Smooth muscle cell (in vitro differentiated cells): ENCODE measurements at regions not wholly inside any gene's neighbourhood (a gene's known extent, or its start where the extent isn't known, plus 50 kb on each side); places are given as distances from the start of the nearest gene placed in this dataset.

Experiments
- DNase-seq: peaks from one replicate; lab custom pipeline; 2025; ENCODE audit not compliant: unreplicated experiment; lab: John Stamatoyannopoulos, UW
- H2AFZ ChIP-seq: fragments of 200-600 bp; sonication (generic); 2 replicates; pipeline ENCODE4 v1.6.0; 2016; ENCODE audit warnings: antibody characterized with exemption, low read depth, mild to moderate bottlenecking
- H3F3A ChIP-seq: fragments of 200-600 bp; sonication (generic); 2 replicates; pipeline ENCODE4 v1.6.0; 2017; ENCODE audit warnings: antibody characterized with exemption, low read depth
- H3K27ac ChIP-seq: fragments of 200-600 bp; sonication (generic); 2 replicates; pipeline ENCODE4 v1.5.1; 2016; ENCODE audit warnings: low read depth, mild to moderate bottlenecking
- H3K27me3 ChIP-seq: fragments of 200-600 bp; sonication (generic); 2 replicates; pipeline ENCODE4 v1.6.1; 2016; ENCODE audit warnings: low read depth, mild to moderate bottlenecking
- H3K36me3 ChIP-seq: fragments of 200-600 bp; sonication (generic); 2 replicates; pipeline ENCODE4 v1.5.1; 2016; ENCODE audit warnings: low read depth
- H3K4me1 ChIP-seq: fragments of 200-600 bp; sonication (generic); 2 replicates; pipeline ENCODE4 v1.5.1; 2016; ENCODE audit warnings: low read depth
- H3K4me2 ChIP-seq: fragments of 200-600 bp; sonication (generic); 2 replicates; pipeline ENCODE4 v1.6.0; 2016; ENCODE audit warnings: mild to moderate bottlenecking
- H3K4me3 ChIP-seq: fragments of 200-600 bp; sonication (generic); 2 replicates; pipeline ENCODE4 v1.5.1; 2016; ENCODE audit warnings: mild to moderate bottlenecking
- H3K79me2 ChIP-seq: fragments of 200-600 bp; sonication (generic); 2 replicates; pipeline ENCODE4 v1.6.0; 2016; ENCODE audit warnings: low read depth, mild to moderate bottlenecking
- H3K9ac ChIP-seq: fragments of 200-600 bp; sonication (generic); 2 replicates; pipeline ENCODE4 v1.6.0; 2016; ENCODE audit warnings: low read depth
- H3K9me3 ChIP-seq: fragments of 200-600 bp; sonication (generic); replicated peaks from 2 replicates; pipeline ENCODE4 v1.5.1; 2016; ENCODE audit warnings: low read depth
- H4K20me1 ChIP-seq: fragments of 200-600 bp; sonication (generic); 2 replicates; pipeline ENCODE4 v1.6.0; 2016; ENCODE audit warnings: low read depth
- CTCF ChIP-seq: fragments of 200-600 bp; sonication (generic); IDR thresholded peaks from 2 replicates; pipeline ENCODE4 v1.5.1; 2017; ENCODE audit warnings: borderline replicate concordance, mild to moderate bottlenecking, antibody characterized with exemption; ENCODE audit not compliant: insufficient read depth, poor library complexity, severe bottlenecking
- WGBS: methylation state at CpG from one replicate; pipeline ENCODE4 v1.1.7; 2016; ENCODE audit warnings: low lambda C conversion rate; 5-methylcytosine and 5-hydroxymethylcytosine counted together

- WGBS, result 45% methylated on average over 5 of the region's 5 CpGs
- H2AFZ ChIP-seq, result no peak overlapping the region
- H3K9me3 ChIP-seq, result no peaks in the 10 kb centered on the region
- H3K4me2 ChIP-seq, result peak overlapping the region; percentile 62
- no peaks in the 10 kb centered on the region for H3K27me3 ChIP-seq
- no peaks in the 10 kb centered on the region for H3K79me2 ChIP-seq
- H3K4me1 ChIP-seq, result no peaks in the 10 kb centered on the region
- TF ChIP-seq CTCF, result no peak
- no peak overlapping the region for H3K4me3 ChIP-seq
- DNase-seq, result no peak
- H3K9ac ChIP-seq, result no peak overlapping the region
- no peaks in the 10 kb centered on the region for H3K36me3 ChIP-seq
- no peaks in the 10 kb centered on the region for H4K20me1 ChIP-seq
- H3K27ac ChIP-seq, result peak overlapping the region; percentile 39
- H3F3A ChIP-seq, result peaks cover 8% of the 10 kb centered on the region
Observed at GRCh38 chr12:61757831-61758505, 502.2 kb upstream of the USP15 start.

- H3K27ac ChIP-seq, result peak overlapping the region; percentile 39
Observed at GRCh38 chr12:61758661-61759060, 501.5 kb upstream of the USP15 start.

GRCh38 chr12:61765926-61766325 is 494.3 kb upstream of the USP15 start:
- Histone ChIP-seq H3K4me3 (no peak overlapping the region), H4K20me1 (no peaks in the 10 kb centered on the region), H3K27ac (no peak overlapping the region), H2AFZ (no peak overlapping the region), H3K4me2 (no peak overlapping the region), H3K4me1 (no peaks in the 10 kb centered on the region), H3K79me2 (no peaks in the 10 kb centered on the region), H3K9me3 (no peaks in the 10 kb centered on the region), H3F3A (no peaks in the 10 kb centered on the region), H3K36me3 (no peaks in the 10 kb centered on the region), H3K27me3 (no peaks in the 10 kb centered on the region), H3K9ac (no peak overlapping the region)
- 87% methylated on average over 1 of the region's 1 CpG for WGBS
- no peak for DNase-seq
- no peak for TF ChIP-seq CTCF

More at GRCh38 chr12:61758661-61759060, 501.5 kb upstream of the USP15 start:
- peaks cover 8% of the 10 kb centered on the region for H3F3A ChIP-seq
- H3K9ac ChIP-seq, result no peak overlapping the region
- no peak for DNase-seq
- H3K36me3 ChIP-seq, result no peaks in the 10 kb centered on the region
- no peaks in the 10 kb centered on the region for H3K9me3 ChIP-seq
- no peak for TF ChIP-seq CTCF
- H3K79me2 ChIP-seq, result no peaks in the 10 kb centered on the region
- H3K4me2 ChIP-seq, result peak overlapping the region; percentile 62
- no peak overlapping the region for H3K4me3 ChIP-seq
- H3K27me3 ChIP-seq, result no peaks in the 10 kb centered on the region
- no peak overlapping the region for H2AFZ ChIP-seq
- no peaks in the 10 kb centered on the region for H3K4me1 ChIP-seq
- H4K20me1 ChIP-seq, result no peaks in the 10 kb centered on the region

- 44% methylated on average over 1 of the region's 1 CpG for WGBS
- no peak overlapping the region for H3K4me3 ChIP-seq
- no peak overlapping the region for H2AFZ ChIP-seq
- DNase-seq, result no peak
- no peaks in the 10 kb centered on the region for H3F3A ChIP-seq
- H3K79me2 ChIP-seq, result no peaks in the 10 kb centered on the region
- H3K27me3 ChIP-seq, result no peaks in the 10 kb centered on the region
- no peaks in the 10 kb centered on the region for H4K20me1 ChIP-seq
- H3K4me2 ChIP-seq, result no peak overlapping the region
- no peaks in the 10 kb centered on the region for H3K9me3 ChIP-seq
- no peak for TF ChIP-seq CTCF
- H3K9ac ChIP-seq, result no peak overlapping the region
- H3K36me3 ChIP-seq, result no peaks in the 10 kb centered on the region
- peaks cover 18% of the 10 kb centered on the region for H3K4me1 ChIP-seq
- no peak overlapping the region for H3K27ac ChIP-seq
Observed at GRCh38 chr12:61780435-61780834, 479.8 kb upstream of the USP15 start.
